GM21786 (cell line): ENCODE measurements at regions not wholly inside any gene's neighbourhood (a gene's known extent, or its start where the extent isn't known, plus 50 kb on each side); places are given as distances from the start of the nearest gene placed in this dataset.
"Not testable (repeated sequence)": the region's sequence is repeated elsewhere in the genome, so short reads cannot be mapped to it uniquely, and the experiment has no call there.

Experiments used
- ATAC-seq: cut with Tn5 transposase; IDR thresholded peaks from one replicate; pipeline ENCODE4 v1.9.1; 2021; ENCODE audit not compliant: unreplicated experiment

DNA sequence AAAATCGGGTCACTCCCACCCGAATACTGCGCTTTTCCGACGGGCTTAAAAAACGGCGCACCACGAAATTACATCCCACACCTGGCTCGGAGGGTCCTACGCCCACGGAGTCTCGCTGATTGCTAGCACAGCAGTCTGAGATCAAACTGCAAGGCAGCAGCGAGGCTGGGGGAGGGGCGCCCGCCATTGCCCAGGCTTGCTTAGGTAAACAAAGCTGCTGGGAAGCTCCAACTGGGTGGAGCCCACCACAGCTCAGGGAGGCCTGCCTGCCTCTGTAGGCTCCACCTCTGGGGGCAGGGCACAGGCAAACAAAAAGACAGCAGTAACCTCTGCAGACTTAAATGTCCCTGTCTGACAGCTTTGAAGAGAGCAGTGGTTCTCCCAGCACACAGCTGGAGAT, 325.7 kb upstream of the PIK3R1 start:
- ATAC-seq, result not testable (repeated sequence)

- no peak for ATAC-seq
Measured at GRCh38 chr5:67887748-67888161, 327.8 kb upstream of the PIK3R1 start.

DNA sequence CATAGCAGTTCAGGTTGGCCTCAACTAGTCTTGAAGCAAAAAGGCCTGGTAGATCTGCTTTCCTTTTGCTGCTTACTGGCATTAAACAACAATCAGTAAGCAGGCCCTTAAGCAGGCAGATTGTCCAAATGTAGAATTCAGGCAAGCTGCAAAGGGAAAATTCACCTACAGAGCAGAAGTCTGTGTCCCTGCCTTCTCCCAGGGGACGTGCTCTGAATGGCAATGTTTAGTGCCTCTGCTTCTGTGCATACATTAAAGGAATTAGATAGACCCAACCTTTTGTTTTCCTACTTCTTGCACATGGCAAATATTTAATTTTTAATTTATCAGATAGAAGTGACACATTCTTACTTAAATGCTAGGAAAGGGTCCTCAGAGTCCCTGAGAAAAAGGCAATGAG, 328.8 kb upstream of the PIK3R1 start:
- ATAC-seq, result no peak

- no peak for ATAC-seq
Measured at GRCh38 chr5:67880876-67881275, 334.7 kb upstream of the PIK3R1 start.

DNA sequence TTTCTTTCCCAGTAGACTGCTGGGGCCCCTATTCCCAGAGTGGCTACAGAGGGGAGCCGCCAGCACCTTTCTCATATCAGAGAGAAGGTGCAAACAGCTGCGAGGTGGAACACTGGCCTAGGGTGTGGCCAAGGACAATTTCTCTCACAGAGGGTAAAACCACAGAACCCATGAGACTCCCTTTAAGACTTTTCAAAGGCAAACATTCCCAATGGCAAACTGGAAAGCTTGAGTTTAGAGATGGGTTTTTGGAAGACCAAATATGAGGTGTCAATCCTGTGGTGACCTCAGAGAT, 335.1 kb upstream of the PIK3R1 start:
- no peak for ATAC-seq

- ATAC-seq, result no peak
Measured at GRCh38 chr5:67879620-67880510, 335.7 kb upstream of the PIK3R1 start.

GRCh38 chr5:67878933-67879332, 336.6 kb upstream of the PIK3R1 start:
- ATAC-seq, result no peak

DNA sequence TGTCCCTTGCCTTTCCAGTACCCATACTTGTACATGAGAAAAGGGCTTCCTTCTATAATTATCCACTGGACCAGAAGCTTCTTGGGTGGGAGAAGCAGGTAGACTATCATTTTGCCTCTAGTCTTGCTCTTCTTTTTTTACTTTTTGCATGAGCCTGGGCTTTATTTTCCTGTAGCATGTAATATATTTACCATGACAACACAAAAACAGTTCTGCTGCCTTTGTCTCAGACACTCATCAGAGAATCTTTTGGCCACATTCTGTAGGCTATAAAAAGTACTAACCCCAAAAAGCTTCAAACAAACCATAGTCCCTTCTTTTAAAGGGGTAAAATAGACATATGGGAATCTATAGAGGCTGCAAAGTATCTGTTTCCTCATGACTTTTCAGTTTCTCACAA, 339.2 kb upstream of the PIK3R1 start:
- ATAC-seq, result no peak

GRCh38 chr5:67875601-67876000, 340.0 kb upstream of the PIK3R1 start:
- ATAC-seq, result no peak

GRCh38 chr5:67873935-67874334, 341.6 kb upstream of the PIK3R1 start:
- ATAC-seq, result no peak

DNA sequence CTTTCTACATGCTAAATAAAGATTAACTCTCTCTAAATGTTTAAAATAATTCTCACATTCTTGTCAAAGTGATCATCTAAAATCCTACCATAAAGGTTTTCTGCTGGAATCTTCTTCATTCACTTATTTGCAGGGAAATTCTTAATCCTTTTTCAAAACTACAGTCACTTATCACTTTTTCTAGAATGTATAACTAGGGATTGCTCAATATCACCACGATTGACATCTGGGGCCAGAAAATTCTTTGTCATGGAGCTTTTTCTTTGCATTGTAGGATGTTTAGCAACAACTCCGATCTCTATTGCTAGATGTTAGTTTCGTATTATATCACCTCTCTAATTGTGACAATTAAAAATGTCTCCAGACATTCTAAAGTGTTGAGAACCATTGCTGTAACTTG, 344.9 kb upstream of the PIK3R1 start:
- no peak for ATAC-seq

DNA sequence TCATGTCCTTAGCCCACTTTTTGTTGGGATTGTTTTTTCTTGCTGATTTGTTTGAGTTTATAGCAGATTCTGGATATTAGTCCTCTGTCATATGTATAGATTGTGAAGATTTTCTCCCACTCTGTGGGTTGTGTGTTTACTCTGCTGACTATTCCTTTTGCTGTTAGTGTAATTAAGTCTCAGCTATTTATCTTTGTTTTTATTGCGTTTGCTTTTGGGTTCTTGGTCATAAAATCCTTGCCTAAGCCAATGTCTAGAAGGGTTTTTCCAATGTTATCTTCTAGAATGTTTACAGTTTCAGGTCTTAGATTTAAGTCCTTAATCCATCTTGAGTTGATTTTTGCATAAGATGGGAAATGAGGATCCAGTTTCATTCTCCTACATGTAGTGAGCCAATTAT, 351.2 kb upstream of the PIK3R1 start:
- ATAC-seq, result not testable (repeated sequence)

DNA sequence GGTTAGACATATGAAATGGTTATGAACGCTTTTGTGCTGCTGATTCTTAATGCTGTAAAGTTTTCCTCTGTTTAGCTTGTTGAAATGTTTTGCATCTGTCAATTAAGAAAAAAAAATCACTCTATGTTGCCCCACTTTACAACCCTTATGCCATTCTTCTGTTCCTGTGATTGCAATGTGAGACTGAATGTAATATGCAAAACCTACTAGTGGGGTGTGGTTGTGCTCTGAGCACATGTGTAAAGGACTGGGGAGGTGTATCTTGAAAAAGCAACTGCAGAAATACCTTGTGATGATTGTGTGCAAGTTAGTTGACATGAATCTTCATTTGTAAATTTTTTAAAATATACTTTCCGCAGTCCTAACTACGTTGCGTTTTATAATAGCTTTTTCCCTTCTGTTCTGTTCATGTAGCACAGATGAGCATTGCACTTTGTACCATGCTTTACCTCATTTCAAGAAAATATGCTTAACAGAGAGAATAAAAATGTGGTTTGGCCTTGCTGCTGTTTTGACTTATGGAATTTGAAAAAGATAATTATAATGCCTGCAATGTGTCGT, 357.0 kb upstream of the PIK3R1 start:
- no peak for ATAC-seq

DNA sequence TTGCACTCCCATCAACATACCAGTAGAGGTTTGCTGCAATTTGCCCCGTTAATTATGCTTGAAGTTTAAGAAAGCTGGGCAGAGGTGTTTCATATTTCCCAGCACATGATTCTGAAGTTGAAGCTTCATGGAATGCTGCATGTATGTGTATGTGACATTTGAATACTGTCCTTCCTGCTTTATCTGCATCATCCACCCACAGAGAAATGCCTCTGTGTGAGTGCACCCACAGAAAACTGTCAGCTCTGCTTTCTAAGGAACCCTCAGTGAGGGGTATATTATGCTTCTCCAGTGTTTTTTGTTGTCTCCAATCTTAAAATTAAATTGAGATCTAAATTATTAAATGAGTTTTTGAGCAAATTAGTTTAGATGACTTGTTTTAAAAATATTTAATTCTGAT, 358.1 kb upstream of the PIK3R1 start:
- no peak for ATAC-seq

- no peak for ATAC-seq
Measured at GRCh38 chr5:67855523-67855922, 360.0 kb upstream of the PIK3R1 start.

- not testable (repeated sequence) for ATAC-seq
Measured at GRCh38 chr5:67850906-67851305, 364.6 kb upstream of the PIK3R1 start.

DNA sequence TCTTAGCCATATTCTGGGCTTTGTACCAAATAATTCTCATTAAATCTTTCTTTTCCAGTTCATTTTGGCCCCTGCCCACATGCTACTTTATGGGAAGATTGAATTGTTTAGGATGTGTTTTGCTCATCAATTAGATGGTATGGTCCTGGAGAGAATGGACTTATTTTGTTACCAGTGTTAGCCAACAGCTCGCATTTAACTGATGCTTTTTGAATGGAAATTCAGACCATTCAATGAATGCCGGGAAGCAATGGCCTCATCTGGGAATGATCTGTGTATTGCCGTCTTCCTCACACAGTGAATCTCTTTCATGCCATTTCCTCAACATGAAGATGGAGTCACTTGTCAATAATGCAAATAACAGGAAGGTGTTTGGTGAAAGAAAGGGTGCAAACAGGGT, 370.6 kb upstream of the PIK3R1 start:
- ATAC-seq, result no peak

- ATAC-seq, result no peak
Measured at GRCh38 chr5:67842806-67843205, 372.8 kb upstream of the PIK3R1 start.

GRCh38 chr5:67837225-67837624, 378.3 kb upstream of the PIK3R1 start:
- not testable (repeated sequence) for ATAC-seq

GRCh38 chr5:67836496-67836895, 379.1 kb upstream of the PIK3R1 start:
- not testable (repeated sequence) for ATAC-seq

DNA sequence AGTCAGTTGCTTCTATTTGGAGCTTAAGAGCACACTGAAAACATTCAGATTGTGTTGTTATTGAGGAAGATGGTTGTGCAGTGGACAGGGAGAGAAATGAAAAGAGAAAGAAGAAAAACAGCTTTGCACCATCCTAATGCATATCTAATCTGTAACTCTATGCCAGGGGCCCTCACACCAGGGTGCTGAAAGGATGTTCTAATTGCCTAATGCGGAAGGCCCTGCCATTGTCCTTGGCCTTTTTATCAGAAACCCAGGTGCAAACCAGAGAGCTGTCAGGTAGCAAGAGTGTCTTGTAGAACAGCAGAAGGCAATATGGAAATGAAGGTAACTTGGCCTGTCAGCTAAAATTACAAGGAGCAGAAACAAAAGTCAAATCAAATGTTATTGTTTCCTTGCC, 384.5 kb upstream of the PIK3R1 start:
- no peak for ATAC-seq

DNA sequence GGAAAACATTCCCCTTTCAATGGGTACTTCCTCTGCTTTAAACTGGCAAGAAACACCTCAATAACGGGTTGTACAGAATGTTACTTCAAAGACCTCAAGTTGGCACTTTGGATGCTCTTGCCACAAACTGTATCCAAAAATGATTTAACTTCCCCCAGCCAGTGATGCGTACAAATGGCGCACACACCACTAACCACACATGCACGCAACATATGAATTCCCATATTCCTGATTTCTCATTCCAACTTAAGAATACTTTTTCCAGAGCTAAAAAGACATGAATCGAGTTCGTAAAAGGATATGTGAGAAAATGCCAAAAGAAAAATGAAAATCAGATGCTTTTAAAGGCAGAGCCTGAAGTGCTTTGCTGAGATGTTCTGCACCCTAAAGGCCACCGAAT, 388.0 kb upstream of the PIK3R1 start:
- no peak for ATAC-seq

GRCh38 chr5:67824852-67825251, 390.7 kb upstream of the PIK3R1 start:
- no peak for ATAC-seq
